VCaP (cell line): ENCODE measurements at regions not wholly inside any gene's neighbourhood (a gene's known extent, or its start where the extent isn't known, plus 50 kb on each side); places are given as distances from the start of the nearest gene placed in this dataset.

Source experiments
- H3K27ac ChIP-seq: fragments of 450-650 bp; 2 replicates; pipeline ENCODE4 v1.5.1; 2017
- CTCF ChIP-seq: fragments of 450-650 bp; conservative IDR thresholded peaks from 2 replicates; pipeline ENCODE4 v1.5.1; 2017; ENCODE audit warnings: mild to moderate bottlenecking, moderate library complexity

GRCh38 chr18:56508370-56509036, 129.9 kb downstream of the TXNL1 start:
- no peak overlapping the region for H3K27ac ChIP-seq
- no peak for TF ChIP-seq CTCF

DNA sequence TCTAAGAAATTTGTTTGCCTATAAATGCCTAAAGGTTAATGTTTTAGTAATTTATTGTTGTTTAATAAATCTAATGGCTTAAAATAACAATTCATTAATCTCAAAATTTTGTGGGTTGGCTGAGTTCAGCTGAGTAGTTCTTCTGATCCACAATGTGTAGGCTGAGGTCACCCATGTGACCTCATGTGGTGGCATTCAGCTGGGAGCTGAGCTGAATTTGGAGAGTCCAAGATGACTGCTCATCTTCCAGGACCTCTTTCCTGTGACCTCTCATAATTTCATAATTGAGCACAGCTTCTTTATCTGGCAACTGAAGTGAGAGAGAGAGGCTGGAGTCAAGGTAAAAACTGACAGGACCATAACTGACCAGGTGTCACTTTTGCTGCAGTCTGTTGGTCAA, 132.4 kb downstream of the TXNL1 start:
- H3K27ac ChIP-seq = no peak overlapping the region
- TF ChIP-seq CTCF = no peak

- TF ChIP-seq CTCF = no peak
- no peak overlapping the region for H3K27ac ChIP-seq
These were observed 133.1 kb downstream of the TXNL1 start for GRCh38 chr18:56505293-56505692.

DNA sequence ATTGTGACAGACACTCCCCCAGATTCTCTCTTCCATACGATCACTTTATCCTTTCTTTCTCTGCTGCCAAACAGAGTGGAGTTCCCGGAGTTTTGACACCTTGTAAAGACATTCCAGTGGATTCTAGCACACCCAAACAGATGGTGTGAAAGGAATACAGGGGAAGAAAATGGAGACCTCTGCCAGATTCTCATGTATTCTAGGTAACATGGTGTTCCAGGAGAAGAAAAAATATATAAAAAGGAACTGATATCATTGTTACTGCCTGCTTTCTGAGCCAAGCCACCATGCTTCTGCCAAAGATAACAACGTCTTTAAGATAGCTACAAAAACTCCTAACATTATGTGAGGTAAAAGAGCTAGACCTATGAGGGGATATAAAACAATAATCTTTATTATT, 136.5 kb downstream of the TXNL1 start:
- no peak for TF ChIP-seq CTCF

GRCh38 chr18:56495884-56496283, 142.5 kb downstream of the TXNL1 start:
- H3K27ac ChIP-seq = no peak overlapping the region
- TF ChIP-seq CTCF = no peak

More for the DNA sequence above, 136.5 kb downstream of the TXNL1 start:
- no peak overlapping the region for H3K27ac ChIP-seq

DNA sequence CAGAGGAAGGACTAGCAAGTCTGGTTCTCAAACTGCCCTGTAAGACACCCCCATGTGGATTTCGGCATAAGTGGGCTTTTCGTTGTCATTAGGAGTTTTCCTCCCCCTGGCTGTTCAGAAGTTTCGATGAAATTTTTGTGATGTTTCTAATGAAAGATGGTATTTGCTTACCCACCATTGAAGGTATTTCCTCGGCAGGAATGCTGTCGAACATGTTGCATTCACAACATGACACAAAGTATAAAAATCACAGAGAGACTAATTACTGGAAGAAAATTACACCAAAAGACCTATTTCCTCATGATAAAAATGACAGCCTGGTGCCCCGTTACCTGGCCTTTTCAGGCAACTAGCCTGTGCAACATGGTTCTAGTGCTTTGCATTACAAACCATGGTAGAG, 144.9 kb downstream of the TXNL1 start:
- H3K27ac ChIP-seq = no peak overlapping the region
- TF ChIP-seq CTCF = no peak

GRCh38 chr18:56492136-56492535, 146.3 kb downstream of the TXNL1 start:
- no peak for TF ChIP-seq CTCF
- no peak overlapping the region for H3K27ac ChIP-seq
